Neural cell (in vitro differentiated cells): ENCODE measurements at regions not wholly inside any gene's neighbourhood (a gene's known extent, or its start where the extent isn't known, plus 50 kb on each side); places are given as distances from the start of the nearest gene placed in this dataset.

Experiments used
- CTCF ChIP-seq: fragments of 450-650 bp; IDR thresholded peaks from 2 replicates; pipeline ENCODE4 v1.5.1; 2014; ENCODE audit warnings: antibody characterized with exemption, mild to moderate bottlenecking, moderate library complexity; ENCODE audit not compliant: poor library complexity, severe bottlenecking
- SMC3 ChIP-seq: fragments of 450-650 bp; conservative IDR thresholded peaks from 2 replicates; pipeline ENCODE4 v1.6.1; 2014; ENCODE audit warnings: antibody characterized with exemption, mild to moderate bottlenecking, moderate library complexity; ENCODE audit not compliant: poor library complexity

DNA sequence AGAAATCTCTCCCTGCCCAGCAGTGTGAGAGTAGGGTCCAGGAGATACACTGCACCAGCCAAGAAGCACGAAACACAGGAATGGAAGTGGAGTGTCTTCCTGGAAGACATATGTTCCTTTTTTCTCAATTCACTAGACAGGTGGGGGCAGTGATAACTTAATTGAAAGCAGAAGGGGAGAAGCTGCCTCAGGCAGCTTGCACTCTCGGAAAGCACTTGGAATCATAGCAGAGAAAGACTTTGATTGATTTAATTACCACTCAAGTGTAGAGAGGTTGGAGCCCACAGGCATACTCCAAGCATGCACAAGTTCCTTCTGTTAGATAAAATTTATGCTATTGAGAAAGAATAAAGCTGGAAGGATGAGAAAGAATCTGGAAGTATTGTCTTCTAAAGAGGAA lies 249.4 kb downstream of the SLITRK6 start:
- no peak for TF ChIP-seq SMC3
- no peak for TF ChIP-seq CTCF
